Activated CD8-positive, alpha-beta T cell treated with anti-CD3 and anti-CD28 coated beads for 36 hours (primary cell): ENCODE measurements at regions not wholly inside any gene's neighbourhood (a gene's known extent, or its start where the extent isn't known, plus 50 kb on each side); places are given as distances from the start of the nearest gene placed in this dataset.

Experiments used
- ATAC-seq: fragments of 200-7000 bp; cut with Tn5 transposase; one replicate; pipeline ENCODE4 v1.10.0; 2021; ENCODE audit warnings: mild to moderate bottlenecking, moderate library complexity
- CTCF ChIA-PET: fragments of 350-600 bp; sonication (Branson Sonifier 250); formaldehyde crosslinking; loops from one replicate; lab custom pipeline; 2021; ENCODE audit warnings: antibody characterized with exemption; lab: Charles Lee
- POLR2A ChIA-PET: fragments of 350-600 bp; sonication (Branson Sonifier 250); formaldehyde crosslinking; loops from one replicate; lab custom pipeline; 2021; ENCODE audit warnings: antibody characterized with exemption; lab: Charles Lee
- DNase-seq: peaks from one replicate; pipeline ENCODE4 v3.0.0-alpha.2; 2020
- H3K27ac Mint-ChIP-seq: one replicate; pipeline ENCODE4 v1.8.0; 2021; ENCODE audit warnings: mild to moderate bottlenecking, mixed read lengths
- H3K27me3 Mint-ChIP-seq: one replicate; pipeline ENCODE4 v1.8.0; 2021; ENCODE audit warnings: mixed read lengths
- H3K36me3 Mint-ChIP-seq: one replicate; pipeline ENCODE4 v1.8.0; 2021; ENCODE audit warnings: low read depth, mixed read lengths
- H3K4me1 Mint-ChIP-seq: one replicate; pipeline ENCODE4 v1.8.0; 2021; ENCODE audit warnings: low read depth, mixed read lengths
- H3K4me3 Mint-ChIP-seq: one replicate; pipeline ENCODE4 v1.8.0; 2021; ENCODE audit warnings: mild to moderate bottlenecking, moderate library complexity, mixed read lengths
- H3K9me3 Mint-ChIP-seq: one replicate; pipeline ENCODE4 v1.8.0; 2021; ENCODE audit warnings: mixed read lengths
- CTCF ChIP-seq: fragments of 200-600 bp; IDR thresholded peaks from one replicate; pipeline ENCODE4 v1.8.0; 2022; ENCODE audit warnings: antibody characterized with exemption, mild to moderate bottlenecking
- intact Hi-C: fragments of 100-400 bp; cut with micrococcal nuclease; formaldehyde crosslinking; loops from one replicate; pipeline ENCODE4 v1.10.0; 2022

GRCh38 chr16:85394456-85395206, 218.5 kb upstream of the GSE1 start:
- CTCF ChIA-PET = interaction anchor here (0.8 to 4.2 kb wide), 9 partner anchors 19 to 323 kb away, joined by 3 to 18 read pairs (median 4); no protein-coding TSS in a partner anchor
- no peak for DNase-seq
- H3K9me3 Mint-ChIP-seq = no peaks in the 10 kb centered on the region

GRCh38 chr16:85395207-85395912, 217.8 kb upstream of the GSE1 start:
- Mint-ChIP-seq H3K9me3 (no peaks in the 10 kb centered on the region), H3K36me3 (no peaks in the 10 kb centered on the region), H3K4me1 (no peaks in the 10 kb centered on the region), H3K27me3 (no peaks in the 10 kb centered on the region), H3K4me3 (no peak overlapping the region), H3K27ac (no peak overlapping the region)
- intact Hi-C loops = loop anchor here (10.0 kb wide), 1 partner anchor 319 kb away; no protein-coding TSS in a partner anchor
- TF ChIP-seq CTCF = no peak
- DNase-seq (no peak), ATAC-seq (peak; percentile 17)
- POLR2A ChIA-PET = interaction anchor here (0.6 kb wide), 1 partner anchor 45 kb away, joined by 3 read pairs; no protein-coding TSS in a partner anchor
- CTCF ChIA-PET = interaction anchor here (0.8 to 4.2 kb wide), 10 partner anchors 18 to 322 kb away, joined by 3 to 18 read pairs (median 4); no protein-coding TSS in a partner anchor

More at GRCh38 chr16:85394456-85395206, 218.5 kb upstream of the GSE1 start:
- no peak overlapping the region for H3K27ac Mint-ChIP-seq
- no peak for ATAC-seq
- intact Hi-C loops = loop anchor here (10.0 kb wide), 1 partner anchor 320 kb away; no protein-coding TSS in a partner anchor
- H3K4me1 Mint-ChIP-seq = no peaks in the 10 kb centered on the region
- TF ChIP-seq CTCF = no peak
- H3K4me3 Mint-ChIP-seq = no peak overlapping the region
- POLR2A ChIA-PET = no interaction called here
- H3K27me3 Mint-ChIP-seq = no peaks in the 10 kb centered on the region
- no peaks in the 10 kb centered on the region for H3K36me3 Mint-ChIP-seq

- DNase-seq = no peak
- no peak overlapping the region for H3K4me3 Mint-ChIP-seq
- intact Hi-C loops = loop anchor here (10.0 kb wide), 1 partner anchor 319 kb away; no protein-coding TSS in a partner anchor
- H3K36me3 Mint-ChIP-seq = no peaks in the 10 kb centered on the region
- H3K9me3 Mint-ChIP-seq = no peaks in the 10 kb centered on the region
- CTCF ChIA-PET = interaction anchor here (1.0 to 4.2 kb wide), 4 partner anchors 20 to 220 kb away, joined by 3 to 18 read pairs (median 10); no protein-coding TSS in a partner anchor
- no peaks in the 10 kb centered on the region for H3K27me3 Mint-ChIP-seq
- TF ChIP-seq CTCF = no peak
- no peak for ATAC-seq
- POLR2A ChIA-PET = interaction anchor here (0.6 kb wide), 1 partner anchor 46 kb away, joined by 3 read pairs; no protein-coding TSS in a partner anchor
- H3K4me1 Mint-ChIP-seq = no peaks in the 10 kb centered on the region
- no peak overlapping the region for H3K27ac Mint-ChIP-seq
Measured at GRCh38 chr16:85395913-85396878, 216.9 kb upstream of the GSE1 start.

- ATAC-seq = peak; percentile 47
- no peaks in the 10 kb centered on the region for H3K36me3 Mint-ChIP-seq
- POLR2A ChIA-PET = no interaction called here
Measured at GRCh38 chr16:85396879-85397871, 215.9 kb upstream of the GSE1 start.

More at GRCh38 chr16:85396879-85397871, 215.9 kb upstream of the GSE1 start:
- CTCF ChIA-PET = interaction anchor here (1.5 to 4.2 kb wide), 2 partner anchors 22 to 145 kb away, joined by 3 to 17 read pairs; no protein-coding TSS in a partner anchor
- no peaks in the 10 kb centered on the region for H3K27me3 Mint-ChIP-seq
- no peak overlapping the region for H3K27ac Mint-ChIP-seq
- H3K9me3 Mint-ChIP-seq = no peaks in the 10 kb centered on the region
- intact Hi-C loops = loop anchor here (10.0 kb wide), 1 partner anchor 318 kb away; no protein-coding TSS in a partner anchor
- H3K4me3 Mint-ChIP-seq = no peak overlapping the region
- TF ChIP-seq CTCF = no peak
- H3K4me1 Mint-ChIP-seq = no peaks in the 10 kb centered on the region
- DNase-seq = peak; percentile 30
